ENCODE measurements at regions not wholly inside any gene's neighbourhood (a gene's known extent, or its start where the extent isn't known, plus 50 kb on each side); places are given as distances from the start of the nearest gene placed in this dataset.

DNA sequence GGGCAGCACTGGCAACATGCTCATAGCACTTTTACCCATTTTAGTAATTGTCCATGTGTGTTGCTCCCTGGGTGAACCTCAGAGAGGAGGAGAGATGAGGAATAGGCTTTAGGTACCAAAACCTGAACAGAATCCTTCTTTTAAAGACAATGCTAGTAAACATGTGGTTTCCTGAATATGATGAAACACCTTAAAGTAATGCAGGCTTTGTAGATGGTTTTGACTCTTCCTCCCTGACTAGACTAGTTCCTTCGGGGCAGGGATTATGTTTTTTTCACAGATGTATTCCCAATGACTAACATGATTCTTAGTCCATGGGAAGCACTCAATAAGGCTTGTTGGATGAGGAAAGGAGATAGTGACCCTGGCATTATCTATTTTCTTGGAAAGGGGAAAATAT, 367.6 kb upstream of the JAG1 start:
- no peak overlapping the region for H3K27ac ChIP-seq (ENCODE audit: low read depth, low read length)
- no peaks in the 10 kb centered on the region for H3K9me2 ChIP-seq (ENCODE audit: insufficient read depth)
- intact Hi-C loops (cut with micrococcal nuclease): no loop called here
- H4K20me1 ChIP-seq (ENCODE audit: insufficient read depth): no peaks in the 10 kb centered on the region
- no peaks in the 10 kb centered on the region for H3K79me2 ChIP-seq (ENCODE audit: insufficient read depth, low read length)
- no peak overlapping the region for H3K4me2 ChIP-seq (ENCODE audit: low read length)
- no peak for ATAC-seq
- ChIA-PET CTCF (no interaction called here), POLR2A (no interaction called here), RAD21 (ENCODE audit: low non-redundant PET in 1 of 2, low total read pairs in 2 of 2, uncharacterized antibody in 2 of 2, unreplicated experiment in 2 of 2) (no interaction called here)
- H3K9me3 ChIP-seq (ENCODE audit: control insufficient read depth in 1 of 2, insufficient read depth in 1 of 2, low read depth in 1 of 2, low read length in 2 of 2): no peaks in the 10 kb centered on the region
- no peak overlapping the region for H2AFZ ChIP-seq (ENCODE audit: low read depth, low read length, poor library complexity, severe bottlenecking)
- H3K36me3 ChIP-seq (ENCODE audit: control insufficient read depth in 1 of 2, insufficient read depth in 2 of 2, low read length in 2 of 2): no peaks in the 10 kb centered on the region
- no peak overlapping the region for H3K9ac ChIP-seq (ENCODE audit: low read length)
- no peaks in the 10 kb centered on the region for H3K27me3 ChIP-seq (ENCODE audit: insufficient read depth, low read length)
- no peak for DNase-seq (ENCODE audit: low read depth, low spot score)
- TF ChIP-seq EZH2phosphoT487 (IDR thresholded peaks at IDR 0.05; ENCODE audit: borderline replicate concordance): no peak
- TF ChIP-seq JUND (IDR thresholded peaks at IDR 0.05): no peak
- no peak for TF ChIP-seq CEBPB (IDR thresholded peaks at IDR 0.05; ENCODE audit: low read depth)
- TF ChIP-seq ZFX (IDR thresholded peaks at IDR 0.05): no peak
- TF ChIP-seq EGR1 (IDR thresholded peaks at IDR 0.05; ENCODE audit: low read depth): no peak
- no peak for TF ChIP-seq CTCF (IDR thresholded peaks at IDR 0.05 in 2 of 3, conservative IDR thresholded peaks at IDR 0.05 in 1 of 3; ENCODE audit: borderline replicate concordance in 1 of 3, insufficient read depth in 1 of 3, low read depth in 2 of 3, low read length in 2 of 3)
- TF ChIP-seq ZNF274 (IDR thresholded peaks at IDR 0.05; ENCODE audit: low read depth, low read length): no peak
- TF ChIP-seq ZBTB33 (IDR thresholded peaks at IDR 0.05; ENCODE audit: extremely low read depth, insufficient replicate concordance, low read length): no peak
- TF ChIP-seq SIN3A (IDR thresholded peaks at IDR 0.05; ENCODE audit: low read depth): no peak
- TF ChIP-seq RAD21 (IDR thresholded peaks at IDR 0.05; ENCODE audit: low read depth): no peak
- TF ChIP-seq SP1 (IDR thresholded peaks at IDR 0.05; ENCODE audit: low read depth): no peak
- no peak for TF ChIP-seq POLR2AphosphoS5 (IDR thresholded peaks at IDR 0.05; ENCODE audit: low read depth, low read length)
- TF ChIP-seq TCF7L2 (IDR thresholded peaks at IDR 0.05; ENCODE audit: borderline replicate concordance, extremely low read depth, insufficient read depth, insufficient read length): no peak
- TF ChIP-seq EZH2 (IDR thresholded peaks at IDR 0.05): no peak
- TF ChIP-seq ELF1 (IDR thresholded peaks at IDR 0.05; ENCODE audit: borderline replicate concordance, low read depth): no peak
- TF ChIP-seq MAX (IDR thresholded peaks at IDR 0.05): no peak
- no peak for TF ChIP-seq FOSL1 (IDR thresholded peaks at IDR 0.05; ENCODE audit: low read depth)
- TF ChIP-seq YY1 (IDR thresholded peaks at IDR 0.05; ENCODE audit: extremely low read depth, insufficient replicate concordance, low read depth, low read length): no peak
- TF ChIP-seq POLR2A (IDR thresholded peaks at IDR 0.05; ENCODE audit: borderline replicate concordance, extremely low read depth, insufficient read depth, insufficient read length): no peak
- no peak for TF ChIP-seq CBX3 (IDR thresholded peaks at IDR 0.05; ENCODE audit: low read depth)
- no peaks in the 10 kb centered on the region for H3K4me1 ChIP-seq (ENCODE audit: control insufficient read depth in 1 of 2, insufficient read depth in 2 of 2, low read length in 2 of 2)
- H3K4me3 ChIP-seq (replicated peaks in 1 of 2; ENCODE audit: low read depth in 1 of 2, low read length in 2 of 2): no peak overlapping the region
- BruUV-seq (replicated peaks): no TSS peak
